ENCODE measurements at regions not wholly inside any gene's neighbourhood (a gene's known extent, or its start where the extent isn't known, plus 50 kb on each side); places are given as distances from the start of the nearest gene placed in this dataset.
"Not testable (repeated sequence)": the region's sequence is repeated elsewhere in the genome, so short reads cannot be mapped to it uniquely, and the experiment has no call there.

DNA sequence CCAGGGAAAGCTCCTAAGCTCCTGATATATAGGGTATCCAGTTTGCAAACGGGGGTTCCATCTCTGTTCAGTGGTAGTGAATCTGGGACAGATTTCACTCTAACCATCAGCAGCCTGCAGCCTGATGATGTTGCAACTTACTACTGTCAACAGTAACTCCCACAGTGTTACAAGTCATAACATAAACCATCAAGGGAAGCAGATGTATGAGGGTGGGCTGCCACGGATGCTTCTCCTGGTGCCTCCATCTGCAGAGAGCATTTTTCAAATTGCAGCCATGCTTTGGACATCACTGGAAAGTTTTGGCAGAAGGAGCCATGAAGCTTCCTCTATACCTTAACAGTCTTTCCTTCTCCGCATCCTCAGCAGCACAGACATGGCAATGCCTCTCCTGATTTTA, 234.5 kb downstream of the ANKRD36B start:
- intact Hi-C loops (cut with micrococcal nuclease), result no loop called here

DNA sequence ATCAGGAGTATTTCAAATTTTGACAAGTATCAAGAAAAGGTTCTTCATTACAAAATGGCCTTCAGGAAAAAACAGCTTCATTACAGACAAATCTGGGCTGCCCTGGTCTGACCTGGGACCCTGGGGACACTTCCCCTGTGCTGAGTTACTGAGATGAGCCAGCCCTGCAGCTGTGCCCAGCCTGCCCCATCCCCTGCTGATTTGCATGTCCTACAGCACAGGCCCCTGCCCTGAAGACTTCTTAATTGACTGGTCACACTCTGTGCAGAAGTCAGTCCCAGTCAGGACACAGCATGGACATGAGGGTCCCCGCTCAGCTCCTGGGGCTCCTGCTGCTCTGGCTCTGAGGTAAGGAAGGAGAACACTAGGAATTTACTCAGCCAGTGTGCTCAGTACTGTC, 235.1 kb downstream of the ANKRD36B start:
- Mint-ChIP-seq H3K4me1 (no peaks in the 10 kb centered on the region), H3K27ac (no peak overlapping the region), H3K36me3 (no peaks in the 10 kb centered on the region), H3K4me3 (no peak overlapping the region), H3K9me3 (no peaks in the 10 kb centered on the region), H3K27me3 (ENCODE audit: low read depth in 2 of 2) (peaks cover 29 to 78% of the 10 kb centered on the region in 2 donors)
- Histone ChIP-seq H3K9me3 (ENCODE audit: control insufficient read depth, insufficient read depth, low read length) (no peaks in the 10 kb centered on the region), H3K36me3 (ENCODE audit: control insufficient read depth, insufficient read depth, low read length) (no peaks in the 10 kb centered on the region), H3K27ac (ENCODE audit: low read length) (no peak overlapping the region), H3K4me3 (ENCODE audit: low read length) (no peak overlapping the region), H3K4me1 (ENCODE audit: control insufficient read depth, insufficient read depth, low read length) (no peaks in the 10 kb centered on the region), H3K27me3 (ENCODE audit: control insufficient read depth, insufficient read depth, low read length) (peaks cover 4% of the 10 kb centered on the region)
- intact Hi-C loops (cut with micrococcal nuclease), result no loop called here
- TF ChIP-seq, protein P1, sequence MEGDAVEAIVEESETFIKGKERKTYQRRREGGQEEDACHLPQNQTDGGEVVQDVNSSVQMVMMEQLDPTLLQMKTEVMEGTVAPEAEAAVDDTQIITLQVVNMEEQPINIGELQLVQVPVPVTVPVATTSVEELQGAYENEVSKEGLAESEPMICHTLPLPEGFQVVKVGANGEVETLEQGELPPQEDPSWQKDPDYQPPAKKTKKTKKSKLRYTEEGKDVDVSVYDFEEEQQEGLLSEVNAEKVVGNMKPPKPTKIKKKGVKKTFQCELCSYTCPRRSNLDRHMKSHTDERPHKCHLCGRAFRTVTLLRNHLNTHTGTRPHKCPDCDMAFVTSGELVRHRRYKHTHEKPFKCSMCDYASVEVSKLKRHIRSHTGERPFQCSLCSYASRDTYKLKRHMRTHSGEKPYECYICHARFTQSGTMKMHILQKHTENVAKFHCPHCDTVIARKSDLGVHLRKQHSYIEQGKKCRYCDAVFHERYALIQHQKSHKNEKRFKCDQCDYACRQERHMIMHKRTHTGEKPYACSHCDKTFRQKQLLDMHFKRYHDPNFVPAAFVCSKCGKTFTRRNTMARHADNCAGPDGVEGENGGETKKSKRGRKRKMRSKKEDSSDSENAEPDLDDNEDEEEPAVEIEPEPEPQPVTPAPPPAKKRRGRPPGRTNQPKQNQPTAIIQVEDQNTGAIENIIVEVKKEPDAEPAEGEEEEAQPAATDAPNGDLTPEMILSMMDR (IDR thresholded peaks at IDR 0.05), result no peak
- 85% methylated on average over 1 of the region's 1 CpG for WGBS (ENCODE audit: insufficient coverage)
- ATAC-seq (no peak), DNase-seq (no peak)

More for the DNA sequence above, 234.5 kb downstream of the ANKRD36B start:
- no peak overlapping the region for H3K27ac ChIP-seq (ENCODE audit: low read length)
- no peaks in the 10 kb centered on the region for H3K4me1 Mint-ChIP-seq
- H3K27ac Mint-ChIP-seq, result no peak overlapping the region
- DNase-seq (no peak), ATAC-seq (no peak)
- H3K27me3 Mint-ChIP-seq (ENCODE audit: low read depth in 2 of 2), result peaks cover 25 to 78% of the 10 kb centered on the region in 2 donors
- no peaks in the 10 kb centered on the region for H3K36me3 ChIP-seq (ENCODE audit: control insufficient read depth, insufficient read depth, low read length)
- no peak overlapping the region for H3K4me3 ChIP-seq (ENCODE audit: low read length)
- no peaks in the 10 kb centered on the region for H3K9me3 ChIP-seq (ENCODE audit: control insufficient read depth, insufficient read depth, low read length)
- no peaks in the 10 kb centered on the region for H3K4me1 ChIP-seq (ENCODE audit: control insufficient read depth, insufficient read depth, low read length)
- TF ChIP-seq, protein P1 (IDR thresholded peaks at IDR 0.05), result no peak
- H3K4me3 Mint-ChIP-seq, result no peak overlapping the region
- 88% methylated on average over 1 of the region's 3 CpGs for WGBS (ENCODE audit: insufficient coverage)
- no peaks in the 10 kb centered on the region for H3K36me3 Mint-ChIP-seq
- no peaks in the 10 kb centered on the region for H3K9me3 Mint-ChIP-seq
- peaks cover 4% of the 10 kb centered on the region for H3K27me3 ChIP-seq (ENCODE audit: control insufficient read depth, insufficient read depth, low read length)

DNA sequence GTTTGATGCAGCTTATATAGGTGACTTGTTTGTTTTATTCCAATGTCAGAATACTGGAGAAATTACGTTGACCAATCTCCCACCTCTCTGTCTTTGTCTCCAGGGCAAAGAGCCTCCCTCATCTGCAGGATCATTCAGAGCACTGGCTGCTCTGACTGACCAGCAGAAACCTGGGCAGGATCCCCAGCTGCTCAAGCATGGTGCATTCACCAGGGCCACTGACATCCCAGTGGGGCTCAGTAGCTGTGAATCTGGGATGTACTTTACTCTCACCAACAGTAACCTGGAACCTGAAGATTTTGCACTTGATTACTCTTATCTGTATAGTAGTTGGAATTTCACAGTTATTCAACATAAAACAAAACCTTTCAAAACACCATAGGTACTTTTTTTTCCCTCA, 235.9 kb downstream of the ANKRD36 start:
- no peak overlapping the region for H3K4me3 Mint-ChIP-seq
- no peaks in the 10 kb centered on the region for H3K9me3 Mint-ChIP-seq
- H3K27me3 Mint-ChIP-seq (ENCODE audit: low read depth in 2 of 2), result peaks cover 15 to 45% of the 10 kb centered on the region in 2 donors
- H3K36me3 Mint-ChIP-seq, result no peaks in the 10 kb centered on the region
- Histone ChIP-seq H3K4me3 (ENCODE audit: low read length) (no peak overlapping the region), H3K27ac (ENCODE audit: low read length) (no peak overlapping the region), H3K36me3 (ENCODE audit: control insufficient read depth, insufficient read depth, low read length) (no peaks in the 10 kb centered on the region), H3K4me1 (ENCODE audit: control insufficient read depth, insufficient read depth, low read length) (no peaks in the 10 kb centered on the region), H3K27me3 (ENCODE audit: control insufficient read depth, insufficient read depth, low read length) (no peaks in the 10 kb centered on the region), H3K9me3 (ENCODE audit: control insufficient read depth, insufficient read depth, low read length) (no peaks in the 10 kb centered on the region)
- TF ChIP-seq, protein P1 (IDR thresholded peaks at IDR 0.05), result no peak
- no peak overlapping the region for H3K27ac Mint-ChIP-seq
- intact Hi-C loops (cut with micrococcal nuclease), result no loop called here
- ATAC-seq (no peak), DNase-seq (no peak)
- WGBS (ENCODE audit: insufficient coverage), result 100% methylated on average over 1 of the region's 1 CpG
- H3K4me1 Mint-ChIP-seq, result no peaks in the 10 kb centered on the region

DNA sequence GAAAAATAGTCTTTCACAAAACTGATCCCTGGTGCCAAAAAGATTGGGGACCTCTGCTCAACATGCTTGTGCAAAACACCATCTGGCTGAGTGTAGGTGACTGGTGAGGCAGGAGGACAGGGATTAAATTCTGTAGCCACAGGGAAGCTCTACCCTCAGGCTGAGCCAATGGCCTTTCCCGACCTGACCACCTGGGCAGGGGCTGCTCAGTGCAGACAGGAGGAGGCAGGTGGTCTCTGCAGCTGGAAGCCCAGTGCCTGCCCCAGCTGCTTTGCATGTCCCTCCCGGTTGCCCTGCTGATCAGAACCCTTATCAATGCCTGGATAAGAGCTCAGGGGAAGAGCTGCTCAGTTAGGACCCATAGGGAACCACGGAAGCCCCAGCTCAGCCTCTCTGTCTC, 235.3 kb downstream of the ANKRD36 start:
- intact Hi-C loops (cut with micrococcal nuclease), result no loop called here
- Histone ChIP-seq H3K4me3 (ENCODE audit: low read length) (no peak overlapping the region), H3K27ac (ENCODE audit: low read length) (no peak overlapping the region), H3K27me3 (ENCODE audit: control insufficient read depth, insufficient read depth, low read length) (no peaks in the 10 kb centered on the region), H3K4me1 (ENCODE audit: control insufficient read depth, insufficient read depth, low read length) (no peaks in the 10 kb centered on the region), H3K36me3 (ENCODE audit: control insufficient read depth, insufficient read depth, low read length) (no peaks in the 10 kb centered on the region), H3K9me3 (ENCODE audit: control insufficient read depth, insufficient read depth, low read length) (no peaks in the 10 kb centered on the region)
- H3K27ac Mint-ChIP-seq, result no peak overlapping the region
- ATAC-seq, result no peak
- TF ChIP-seq, protein P1 (IDR thresholded peaks at IDR 0.05), result no peak
- no peaks in the 10 kb centered on the region for H3K36me3 Mint-ChIP-seq
- 71% methylated on average over 3 of the region's 3 CpGs for WGBS (ENCODE audit: insufficient coverage)
- DNase-seq, result no peak
- no peaks in the 10 kb centered on the region for H3K9me3 Mint-ChIP-seq
- no peaks in the 10 kb centered on the region for H3K4me1 Mint-ChIP-seq
- no peak overlapping the region for H3K4me3 Mint-ChIP-seq
- peaks cover 15 to 40% of the 10 kb centered on the region in 2 donors for H3K27me3 Mint-ChIP-seq (ENCODE audit: low read depth in 2 of 2)

DNA sequence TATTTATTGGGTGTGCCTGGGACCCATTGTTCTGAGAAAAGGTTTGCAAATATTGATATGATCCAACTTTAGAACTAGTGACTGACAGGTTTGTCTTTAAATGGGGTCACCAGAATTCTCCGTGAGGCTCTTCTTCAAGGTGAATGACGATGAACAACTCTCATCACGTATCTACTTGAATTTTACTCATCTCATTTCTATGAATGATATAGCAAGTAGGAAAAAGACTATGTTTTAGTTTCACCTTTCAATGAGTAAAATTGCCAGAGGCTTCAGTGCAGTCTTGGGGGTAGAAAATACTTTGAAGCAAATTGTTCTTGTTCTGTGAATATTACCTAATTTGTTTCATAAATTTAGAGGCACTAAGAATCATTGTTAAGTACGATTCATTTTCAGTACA, 232.0 kb downstream of the ANKRD36 start:
- H3K27ac ChIP-seq (ENCODE audit: low read length); H3K27me3 ChIP-seq (ENCODE audit: control insufficient read depth, insufficient read depth, low read length); intact Hi-C loops (cut with micrococcal nuclease); H3K4me1 ChIP-seq (ENCODE audit: control insufficient read depth, insufficient read depth, low read length); DNase-seq; H3K4me1 Mint-ChIP-seq; H3K4me3 Mint-ChIP-seq; H3K27ac Mint-ChIP-seq; H3K36me3 ChIP-seq (ENCODE audit: control insufficient read depth, insufficient read depth, low read length); H3K4me3 ChIP-seq (ENCODE audit: low read length); H3K9me3 Mint-ChIP-seq; H3K36me3 Mint-ChIP-seq; H3K9me3 ChIP-seq (ENCODE audit: control insufficient read depth, insufficient read depth, low read length); ATAC-seq: not testable (repeated sequence)
- H3K27me3 Mint-ChIP-seq (ENCODE audit: low read depth in 2 of 2), result peaks cover 2 to 14% of the 10 kb centered on the region in 2 donors
- no CpG with 5 or more reads among the region's 4 CpGs for WGBS (ENCODE audit: insufficient coverage)

DNA sequence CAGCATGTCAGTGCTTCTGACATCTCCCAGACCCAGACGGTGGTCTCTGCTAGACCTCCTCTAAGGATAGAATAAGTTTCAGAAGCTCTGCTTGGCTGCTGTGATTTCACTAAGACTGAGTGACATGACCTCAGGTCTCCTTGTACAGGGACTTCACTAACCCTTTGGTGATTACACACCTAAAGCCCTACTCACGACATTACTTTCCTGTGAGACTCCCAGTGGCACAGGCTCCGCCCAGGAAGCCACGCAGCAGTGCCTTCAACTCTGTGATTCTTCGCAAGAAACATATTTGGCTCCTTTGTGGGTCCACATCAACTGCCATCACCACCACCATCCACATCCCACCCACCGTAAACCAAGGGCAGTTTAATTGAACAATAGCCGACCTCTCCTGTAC, 220.7 kb downstream of the ANKRD36 start:
- ATAC-seq; H3K4me1 ChIP-seq (ENCODE audit: control insufficient read depth, insufficient read depth, low read length); H3K27me3 Mint-ChIP-seq (ENCODE audit: low read depth in 2 of 2); H3K27me3 ChIP-seq (ENCODE audit: control insufficient read depth, insufficient read depth, low read length); H3K4me3 Mint-ChIP-seq; intact Hi-C loops (cut with micrococcal nuclease); H3K4me3 ChIP-seq (ENCODE audit: low read length); H3K9me3 ChIP-seq (ENCODE audit: control insufficient read depth, insufficient read depth, low read length); H3K36me3 Mint-ChIP-seq; H3K36me3 ChIP-seq (ENCODE audit: control insufficient read depth, insufficient read depth, low read length); DNase-seq; H3K27ac ChIP-seq (ENCODE audit: low read length); H3K9me3 Mint-ChIP-seq; H3K4me1 Mint-ChIP-seq; H3K27ac Mint-ChIP-seq: not testable (repeated sequence)
- WGBS (ENCODE audit: insufficient coverage), result no CpG with 5 or more reads among the region's 7 CpGs

Data from natural killer cell (primary cell).